ENCODE measurements at regions not wholly inside any gene's neighbourhood (a gene's known extent, or its start where the extent isn't known, plus 50 kb on each side); places are given as distances from the start of the nearest gene placed in this dataset.

DNA sequence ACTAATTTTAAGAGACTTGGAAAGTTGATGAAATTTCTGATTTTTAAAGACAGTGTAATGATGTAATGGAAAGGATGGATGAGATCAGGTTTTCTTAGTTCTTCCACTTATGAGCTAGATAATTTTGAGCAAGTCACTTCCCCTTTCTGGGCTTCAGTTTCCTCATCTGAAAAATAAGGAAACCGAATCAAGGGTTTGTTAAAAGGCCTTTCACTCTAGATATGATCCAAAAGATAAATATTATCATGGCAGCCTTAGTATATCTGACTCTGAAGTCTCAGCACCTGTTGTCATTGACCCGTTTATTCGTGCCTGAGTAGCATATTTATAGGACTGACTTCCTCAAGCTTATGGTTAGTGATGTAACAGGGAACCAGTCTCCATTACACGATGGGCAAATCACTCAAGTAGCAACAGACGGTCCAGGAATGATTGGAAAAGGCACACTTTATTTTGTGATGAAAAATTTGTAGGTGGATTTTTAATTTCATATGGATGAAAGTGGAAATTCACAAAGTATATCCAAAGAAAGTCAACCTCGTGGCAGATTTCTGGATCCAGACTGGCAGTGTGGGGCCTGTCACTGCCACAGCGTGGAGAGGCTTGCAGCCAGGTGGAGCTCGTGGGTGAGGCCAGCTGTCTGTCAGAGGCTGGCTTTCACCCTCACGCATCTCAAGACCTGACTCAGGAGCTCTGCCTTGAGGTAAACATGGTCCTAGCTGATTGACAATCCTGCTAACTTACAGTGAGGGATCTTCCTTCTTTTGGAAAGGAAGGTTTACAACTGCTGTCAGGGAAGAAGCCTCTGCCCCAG, 137.9 kb upstream of the CXCR4 start:
- peak; percentile 20 for DNase-seq

DNA sequence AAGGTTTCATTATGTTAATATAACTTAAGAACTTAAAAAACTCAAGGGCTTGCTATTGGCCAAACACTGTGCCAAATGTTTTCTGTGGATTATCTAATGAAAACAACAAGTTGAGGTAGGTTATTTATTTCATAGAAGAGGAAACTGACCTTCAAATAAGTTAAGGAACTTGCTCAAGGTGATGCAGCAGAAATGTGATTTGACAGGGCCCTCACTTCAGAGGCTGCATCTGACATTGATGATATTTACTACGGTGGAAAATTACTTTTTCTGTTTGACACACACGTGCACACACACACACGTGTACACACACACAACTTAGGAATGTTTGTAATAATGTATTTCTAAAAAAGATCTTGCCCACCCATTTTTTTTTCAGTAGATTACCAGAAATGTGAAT, 137.2 kb upstream of the CXCR4 start:
- DNase-seq, result no peak

DNA sequence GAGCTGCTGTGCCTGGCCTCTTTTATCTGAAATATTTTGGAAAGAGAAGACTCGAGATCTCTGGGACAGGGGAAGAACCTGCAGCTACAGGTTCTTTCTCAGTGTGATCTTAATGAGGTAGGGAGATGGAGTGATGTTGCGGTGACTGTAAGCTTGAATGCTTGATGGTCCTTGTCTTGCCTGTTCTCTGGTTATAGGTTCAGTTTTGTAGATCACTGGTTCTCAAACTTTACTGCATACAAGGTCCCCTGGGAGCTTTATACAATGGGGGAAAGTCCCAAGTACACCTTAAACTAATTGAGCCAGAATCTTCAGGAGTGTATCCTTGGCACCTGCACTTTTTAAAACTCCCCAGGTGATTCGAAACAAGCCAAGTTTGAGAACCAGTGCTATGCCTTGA, 136.7 kb upstream of the CXCR4 start:
- no peak for DNase-seq

DNA sequence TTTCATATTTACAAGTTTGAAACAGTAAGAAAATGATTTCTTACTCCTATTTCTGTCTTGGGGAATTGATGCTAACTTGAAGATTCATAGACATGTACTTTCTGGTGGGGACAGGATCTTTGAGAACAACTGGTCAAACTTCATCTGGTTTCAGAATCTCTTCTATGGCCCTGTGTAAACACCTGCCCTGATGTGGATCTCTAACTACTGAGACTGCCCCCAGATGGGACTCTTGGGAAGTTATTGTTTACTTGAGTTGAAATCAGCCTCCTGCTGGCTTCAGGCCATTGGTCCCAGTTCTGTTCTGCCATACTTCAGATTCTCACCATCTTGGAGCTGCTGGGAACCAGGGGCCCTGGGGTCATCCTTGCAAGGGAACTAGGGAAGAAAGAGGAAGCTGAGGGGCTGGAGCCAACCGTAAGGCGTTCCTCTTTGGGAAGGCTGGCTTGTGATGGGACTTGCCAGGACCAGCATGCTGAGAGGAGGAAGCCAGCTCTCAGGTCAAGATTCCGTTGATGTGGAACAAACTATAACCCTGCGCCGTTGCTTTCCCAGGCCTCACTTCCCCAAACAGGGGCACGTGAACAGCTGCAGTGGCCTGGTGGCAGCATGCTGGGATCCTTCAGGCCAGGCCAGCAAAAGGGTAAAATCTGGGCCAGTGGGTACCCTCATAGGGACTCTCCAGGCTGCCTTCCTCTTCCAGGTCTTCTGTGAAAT, 135.5 kb upstream of the CXCR4 start:
- DNase-seq, result no peak

DNA sequence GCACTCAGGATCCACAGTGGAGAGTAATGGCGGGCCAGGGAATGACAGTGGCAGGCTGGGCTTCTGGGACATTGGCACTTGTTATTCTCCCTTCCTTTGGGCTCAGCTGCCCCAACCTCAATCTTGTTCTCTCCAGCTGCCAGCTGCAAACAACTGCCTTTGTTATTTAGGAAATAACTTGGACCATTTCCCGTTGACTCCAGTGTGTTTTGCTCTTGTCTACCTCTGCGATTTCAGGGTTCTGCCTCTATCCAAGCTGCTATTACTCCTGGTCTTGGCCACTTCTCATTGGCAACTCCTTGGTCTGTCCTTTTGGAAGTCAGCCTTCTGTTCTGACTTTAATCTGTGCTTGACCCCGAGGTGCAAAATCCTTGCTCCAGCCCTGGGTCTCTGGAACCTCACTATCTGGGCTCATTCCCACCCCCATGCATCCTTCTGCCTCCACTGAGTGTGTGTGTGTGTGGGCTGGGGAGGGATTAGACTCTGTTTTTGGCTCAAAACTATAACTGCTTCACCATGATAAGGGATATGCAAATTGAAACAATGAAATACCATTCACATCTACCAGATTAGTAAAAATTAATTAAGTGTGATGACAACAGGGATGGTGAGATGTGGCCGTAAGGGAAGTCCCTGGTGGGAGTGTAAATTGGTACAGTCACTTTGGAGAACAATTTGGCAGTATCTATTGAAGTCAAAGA, 134.1 kb upstream of the CXCR4 start:
- no peak for DNase-seq

DNA sequence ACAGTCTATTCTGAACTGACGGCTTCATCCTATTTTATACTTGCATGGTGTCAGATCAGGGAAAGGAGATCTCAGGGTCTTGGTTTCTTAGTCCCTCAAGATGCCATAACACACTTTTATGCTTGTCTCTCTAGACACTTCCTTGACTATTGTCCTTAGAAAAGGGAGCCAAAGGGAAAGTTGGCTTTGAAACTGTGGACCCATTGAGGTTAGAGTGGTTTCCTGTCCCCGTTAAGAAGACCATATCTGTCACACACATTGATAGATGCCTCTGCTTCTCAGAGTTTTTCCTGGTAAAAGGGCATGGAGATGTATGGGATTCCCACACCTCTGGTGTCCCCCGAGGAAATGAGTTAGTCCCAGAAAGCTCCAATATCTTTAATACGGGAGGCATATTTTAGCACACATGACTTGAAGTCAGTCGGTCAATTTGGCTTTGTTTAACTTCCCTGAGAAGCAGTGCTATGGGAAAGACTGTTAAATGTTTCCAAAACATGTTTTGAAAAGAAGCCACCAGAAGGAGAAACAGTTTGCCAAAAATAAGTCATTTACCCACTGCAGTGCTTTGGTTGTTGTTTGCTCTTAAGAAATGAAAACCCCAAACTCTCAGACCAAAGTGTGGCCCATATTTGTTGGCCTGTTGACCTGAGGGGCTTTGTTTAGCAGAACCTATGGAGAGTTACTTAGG, 133.4 kb upstream of the CXCR4 start:
- DNase-seq, result no peak

DNA sequence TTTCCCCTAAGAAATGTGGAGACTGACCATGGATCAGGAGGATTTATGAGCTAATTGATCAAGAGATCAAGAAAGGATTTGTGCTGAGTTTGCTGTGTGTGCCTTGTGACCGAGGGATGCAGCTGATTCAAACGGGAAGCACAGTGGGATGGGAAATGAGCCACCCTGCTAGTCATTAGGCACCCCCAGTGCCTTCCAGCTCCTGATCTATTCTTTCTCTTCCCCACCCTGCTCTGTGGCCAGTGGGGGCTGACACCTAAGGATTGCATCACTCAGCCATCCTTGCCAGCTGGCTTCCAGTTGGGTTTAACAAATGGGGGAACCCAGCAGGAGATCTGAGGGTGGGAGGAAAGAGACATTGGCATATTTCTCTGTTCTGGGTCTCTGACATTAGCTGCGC, 132.2 kb upstream of the CXCR4 start:
- no peak for DNase-seq

DNA sequence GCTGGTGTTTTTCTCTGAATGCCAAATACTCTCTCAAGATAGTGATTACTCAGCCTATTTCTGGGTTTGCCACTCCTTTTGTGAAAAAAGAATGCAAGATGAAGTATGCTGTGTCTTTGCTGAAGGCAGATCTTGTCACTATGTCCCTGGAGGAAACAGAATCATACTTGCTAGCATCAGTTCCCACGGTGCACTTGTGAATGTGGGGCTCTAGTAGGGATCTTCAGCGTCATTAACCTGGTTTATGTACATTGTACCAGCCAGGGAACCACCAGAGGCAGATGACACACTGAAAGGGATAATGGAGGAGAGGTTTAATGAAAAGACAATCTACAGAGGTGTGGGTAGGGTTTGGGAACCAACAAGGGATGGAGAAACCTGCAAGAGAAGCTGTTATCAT, 131.0 kb upstream of the CXCR4 start:
- DNase-seq, result no peak

DNA sequence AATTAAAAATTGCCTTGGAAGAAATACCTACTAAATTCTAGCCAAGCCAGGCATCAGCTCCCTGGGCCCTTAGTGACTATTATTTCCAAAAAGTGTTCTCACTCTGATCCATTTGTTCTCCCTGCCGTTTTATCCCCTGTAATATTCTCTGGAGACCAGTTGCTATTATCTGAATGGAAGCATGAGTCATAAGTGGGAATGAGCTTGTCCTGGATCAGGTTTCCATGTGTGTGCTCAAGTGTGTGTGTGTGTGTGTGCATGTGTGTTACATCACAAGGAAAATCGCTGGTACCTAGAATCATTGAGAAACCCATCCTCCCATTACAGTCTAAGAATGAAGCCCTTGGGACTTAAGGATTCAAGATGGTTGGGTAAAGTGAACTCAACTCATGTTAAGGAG, 130.3 kb upstream of the CXCR4 start:
- DNase-seq, result no peak

DNA sequence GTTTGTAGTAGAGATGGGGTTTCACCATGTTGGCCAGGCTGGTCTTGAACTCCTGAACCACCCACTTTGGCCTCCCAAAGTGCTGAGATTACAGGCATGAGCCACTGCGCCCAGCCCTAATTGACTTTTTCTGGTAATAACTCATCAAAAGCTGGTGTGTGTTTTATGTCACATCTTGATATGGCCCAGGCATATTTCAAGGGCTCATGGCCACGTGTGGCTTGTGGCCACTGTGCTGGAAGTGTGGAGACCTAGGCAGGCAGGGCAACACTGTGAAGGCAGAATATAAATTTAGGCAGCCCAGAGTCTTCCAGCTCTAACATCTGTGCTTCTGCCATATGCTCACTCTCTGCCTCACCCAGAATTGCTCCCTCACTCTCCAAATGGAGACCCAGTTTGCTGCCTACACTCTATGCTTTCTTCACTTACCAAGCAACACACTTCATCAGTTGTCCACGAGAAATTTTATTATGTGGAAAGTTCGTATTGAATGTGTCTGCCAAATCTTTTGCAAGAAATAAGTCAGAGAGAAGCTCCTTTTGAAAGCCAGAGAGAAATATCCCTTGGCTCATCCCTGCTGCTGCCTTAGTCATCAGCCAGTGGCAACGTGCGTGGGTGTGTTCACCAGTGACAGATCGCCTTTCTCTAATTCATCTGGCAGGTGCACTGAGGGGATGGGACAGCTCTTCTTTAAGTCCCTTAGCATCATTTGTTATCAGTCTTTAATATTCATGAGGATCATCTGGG, 129.4 kb upstream of the CXCR4 start:
- no peak for DNase-seq

DNA sequence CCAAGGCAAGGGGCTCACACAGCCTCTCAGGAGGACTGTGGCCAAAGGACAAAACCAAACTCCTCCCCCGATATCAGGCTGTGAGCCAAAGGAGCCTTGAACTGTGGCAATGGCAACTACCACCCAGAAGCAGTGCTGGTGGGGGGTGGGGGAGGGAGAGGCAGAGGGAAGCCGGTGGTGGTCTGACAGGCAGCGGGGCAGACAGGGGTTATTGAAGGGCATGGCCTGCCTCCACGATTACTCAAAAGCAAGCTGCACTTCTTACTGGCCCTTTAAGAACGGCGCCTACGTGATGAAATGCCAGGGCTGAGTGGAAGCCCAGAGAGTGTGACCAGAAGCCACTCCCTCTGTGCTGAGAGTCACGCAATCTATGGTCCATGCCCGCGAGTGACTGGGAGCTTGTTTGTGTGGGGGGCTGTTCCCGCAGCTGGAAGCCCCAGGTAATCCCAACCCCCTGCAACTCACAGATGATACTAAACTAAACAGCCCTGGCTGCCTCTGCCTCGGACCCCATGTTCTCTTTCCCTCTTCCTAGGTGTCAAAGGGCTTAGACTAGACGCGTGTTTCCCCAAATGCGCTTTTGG, 128.2 kb upstream of the CXCR4 start:
- no peak for DNase-seq

DNA sequence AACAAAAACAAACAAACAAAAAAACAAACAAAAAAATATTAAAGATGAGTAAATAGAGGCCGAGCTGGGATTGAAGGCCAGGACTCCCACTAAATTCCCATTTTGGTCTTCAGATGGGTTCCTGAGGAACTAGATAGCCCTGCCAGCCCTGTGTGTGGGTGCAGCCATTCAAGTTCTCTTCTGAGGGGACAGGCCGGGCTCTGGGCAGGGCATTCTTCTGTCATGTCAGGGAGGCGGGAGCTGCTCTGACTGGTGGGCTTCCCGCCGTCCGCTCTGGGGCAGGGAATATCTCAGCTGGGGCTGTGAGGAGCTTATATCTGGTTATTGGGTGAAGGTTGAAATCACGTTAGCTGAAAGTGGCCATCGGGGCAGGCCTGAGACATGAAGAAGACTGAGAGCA, 127.3 kb upstream of the CXCR4 start:
- no peak for DNase-seq

DNA sequence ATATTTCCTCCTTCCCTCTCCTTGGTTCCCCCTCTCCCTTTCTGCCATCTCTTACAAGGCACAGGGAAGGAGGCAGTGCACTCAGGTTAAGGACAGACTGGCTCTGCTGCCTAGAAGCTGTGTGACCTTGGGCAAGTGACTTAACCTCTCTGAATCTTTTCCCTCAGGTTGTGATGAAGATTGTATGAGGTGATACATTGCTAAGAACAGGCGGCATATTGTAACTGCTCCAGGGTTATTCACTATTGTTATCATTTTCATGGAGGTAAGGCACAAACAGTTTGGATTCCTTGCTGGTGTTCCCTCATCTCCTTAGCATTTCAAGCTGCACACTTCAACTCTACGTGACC, 126.6 kb upstream of the CXCR4 start:
- DNase-seq, result no peak

DNA sequence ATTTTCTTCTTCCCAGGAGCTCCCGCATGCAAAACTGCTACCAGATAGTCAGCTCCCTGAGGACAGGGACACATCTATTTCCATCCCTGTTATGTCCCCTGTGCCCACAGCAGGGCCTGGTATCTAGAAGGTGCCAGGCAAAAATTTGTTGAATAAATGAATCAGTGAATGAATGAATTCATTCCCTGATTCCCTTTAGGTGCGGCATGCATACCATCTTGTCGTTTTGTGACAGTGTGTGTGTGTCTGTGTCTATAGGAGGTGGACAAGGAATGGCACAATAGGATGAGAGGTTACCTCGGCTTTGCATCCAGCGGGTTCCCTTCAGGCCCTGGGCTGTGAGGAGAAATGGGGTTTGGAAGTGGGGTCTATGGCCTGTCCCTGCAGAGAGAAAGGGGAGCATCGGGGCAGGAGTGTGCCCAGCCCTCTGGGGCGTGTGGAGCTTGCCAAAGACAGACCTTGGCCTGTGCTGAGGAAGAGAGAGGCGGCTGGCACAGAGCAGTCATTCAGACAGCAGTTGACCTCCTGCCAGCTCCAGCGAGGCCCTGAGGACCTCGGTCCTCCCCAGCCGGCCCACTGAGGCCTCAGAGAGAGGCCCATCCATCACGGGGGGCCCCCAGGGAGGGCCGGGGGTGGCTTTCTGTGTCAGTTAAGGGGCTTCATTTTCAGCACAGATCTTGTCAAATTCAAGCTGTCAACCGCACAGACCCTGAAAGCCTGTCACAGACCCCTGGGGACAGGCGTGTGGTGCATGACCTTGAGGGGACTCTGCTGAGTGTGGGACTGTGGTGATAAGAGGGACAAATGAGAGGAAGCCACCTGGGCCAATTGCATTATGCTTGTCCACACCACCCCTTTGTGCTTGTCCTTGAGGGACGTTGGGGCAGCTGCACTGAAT, 125.9 kb upstream of the CXCR4 start:
- no peak for DNase-seq

DNA sequence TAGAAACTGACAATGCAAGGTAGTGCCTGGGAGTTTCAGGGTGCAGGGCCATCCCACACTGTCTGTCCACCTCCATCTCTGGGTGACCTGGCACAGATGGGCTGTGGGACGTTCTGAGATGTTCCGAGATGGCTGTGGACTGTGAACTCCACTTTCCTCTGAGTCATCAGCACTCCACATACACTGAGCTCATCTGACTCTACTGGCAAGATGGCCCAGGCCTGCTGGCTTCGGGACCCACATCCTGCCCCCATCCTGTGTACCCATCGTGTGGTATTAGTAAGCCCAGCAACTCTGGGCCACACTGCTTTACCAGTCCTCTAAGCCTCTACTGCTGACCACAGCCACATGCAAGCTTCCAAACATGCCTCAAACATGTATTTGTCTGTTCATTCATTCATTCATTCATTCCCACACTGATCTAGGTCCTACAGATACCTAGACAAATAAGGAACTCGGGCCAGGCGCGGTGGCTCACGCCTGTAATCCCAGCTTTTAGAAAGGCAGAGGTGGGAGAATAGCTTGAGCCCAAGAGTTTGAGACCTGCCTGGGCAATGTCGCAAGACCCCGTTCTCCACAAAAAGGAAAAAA, 124.8 kb upstream of the CXCR4 start:
- peak; percentile 25 for DNase-seq

DNA sequence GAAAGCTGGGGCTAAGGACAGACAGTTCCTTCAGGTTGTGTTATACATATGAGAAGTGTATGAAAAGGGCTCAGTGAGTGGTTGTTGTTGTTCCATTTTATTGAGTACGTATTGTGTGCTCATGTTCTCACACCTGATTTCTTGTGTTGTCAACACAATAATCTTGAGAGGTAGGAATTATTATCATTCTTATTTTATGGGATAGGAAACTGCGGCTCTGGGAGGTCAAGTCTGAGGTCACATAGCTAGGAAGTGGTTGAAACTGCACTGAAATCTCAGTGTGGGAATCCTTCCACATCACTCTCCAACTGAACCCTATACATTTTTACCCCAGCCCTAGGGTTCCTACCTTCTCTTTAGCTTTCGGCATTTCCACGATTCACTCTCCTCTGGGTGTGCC, 124.2 kb upstream of the CXCR4 start:
- no peak for DNase-seq

DNA sequence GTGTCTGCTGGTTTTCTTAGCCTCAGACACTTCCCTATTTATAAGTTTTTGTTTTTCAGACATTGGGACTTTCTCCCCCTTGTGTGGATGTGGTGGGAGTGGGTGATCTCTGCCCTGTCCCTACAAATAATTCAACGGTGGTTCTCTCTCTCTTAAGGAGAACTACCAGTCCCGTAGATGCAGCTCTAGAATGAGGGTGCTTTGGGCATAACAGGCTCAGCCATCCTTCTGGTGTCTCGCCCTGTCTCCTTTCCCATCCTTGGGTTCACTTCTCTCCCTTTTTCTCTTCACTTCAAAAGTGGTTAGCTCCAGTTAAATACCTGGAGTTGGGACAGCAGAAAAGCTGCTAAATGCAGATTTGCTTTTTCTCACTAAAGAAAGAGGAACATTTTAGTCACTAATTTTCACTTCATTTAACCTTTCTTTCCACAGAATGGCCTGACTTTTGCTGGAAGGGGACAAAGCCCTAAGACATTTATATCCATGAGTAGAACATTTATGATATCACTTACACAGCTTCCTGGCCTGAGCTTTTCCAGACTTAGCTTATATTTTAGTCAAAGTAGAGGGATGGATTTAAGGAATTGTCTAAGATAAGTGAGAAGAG, 121.2 kb upstream of the CXCR4 start:
- DNase-seq, result peak; percentile 23

DNA sequence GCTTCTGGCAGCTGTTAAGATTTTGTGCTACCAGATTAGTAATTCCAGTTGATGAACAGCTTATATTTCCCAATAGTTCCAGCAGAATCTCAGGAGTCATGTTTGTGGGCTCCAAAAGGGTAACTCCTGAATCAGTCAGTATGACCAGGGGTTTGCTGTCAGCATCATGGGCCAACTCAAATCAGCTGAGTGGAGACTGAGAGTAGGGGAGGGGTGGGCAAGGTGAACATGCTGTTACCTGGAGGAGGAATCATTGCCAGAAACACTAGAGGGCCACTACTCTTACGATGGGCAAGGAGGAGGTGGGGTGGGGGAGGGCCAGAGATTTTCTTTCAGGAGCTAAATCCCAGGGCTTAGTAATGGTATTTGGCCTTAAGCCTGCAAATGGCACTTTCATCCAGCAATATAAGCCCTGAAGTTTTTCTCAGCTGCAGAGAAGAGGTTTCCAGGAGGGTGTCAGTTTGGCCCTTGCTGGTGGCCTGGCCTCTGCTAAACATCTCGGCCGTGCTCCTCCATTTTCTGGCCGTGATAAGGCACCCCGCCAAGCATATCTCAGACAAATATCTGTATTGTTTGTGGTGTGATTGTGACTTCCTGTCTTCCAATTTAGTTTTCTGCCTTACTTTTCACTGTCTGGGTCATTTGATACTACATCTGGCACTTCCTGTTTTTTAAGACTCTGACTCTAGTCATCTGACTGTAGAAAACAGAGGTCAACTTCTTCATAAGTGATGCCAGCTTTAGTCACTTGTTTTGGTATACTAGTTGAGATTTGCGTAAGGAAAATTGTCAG, 120.5 kb upstream of the CXCR4 start:
- peak; percentile 45 for DNase-seq

DNA sequence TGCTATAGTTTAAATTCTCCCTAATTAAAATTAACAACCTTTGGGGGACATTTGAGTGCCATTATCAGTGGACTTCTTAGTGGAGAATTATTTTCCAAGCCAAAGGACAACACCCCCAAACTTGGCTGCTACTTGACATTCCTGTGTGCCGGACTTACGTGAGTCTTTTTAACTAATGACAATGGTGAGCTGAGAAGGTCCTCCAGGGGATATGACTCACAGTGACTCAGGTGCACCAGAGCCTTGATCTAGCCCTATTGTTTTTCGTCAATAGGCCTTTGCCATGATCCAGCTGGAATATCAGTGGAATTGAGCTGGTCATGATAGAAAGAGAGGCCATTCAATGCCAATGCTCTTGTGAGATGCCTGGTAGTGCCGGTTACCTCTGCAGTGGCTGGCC, 118.1 kb upstream of the CXCR4 start:
- no peak for DNase-seq

DNA sequence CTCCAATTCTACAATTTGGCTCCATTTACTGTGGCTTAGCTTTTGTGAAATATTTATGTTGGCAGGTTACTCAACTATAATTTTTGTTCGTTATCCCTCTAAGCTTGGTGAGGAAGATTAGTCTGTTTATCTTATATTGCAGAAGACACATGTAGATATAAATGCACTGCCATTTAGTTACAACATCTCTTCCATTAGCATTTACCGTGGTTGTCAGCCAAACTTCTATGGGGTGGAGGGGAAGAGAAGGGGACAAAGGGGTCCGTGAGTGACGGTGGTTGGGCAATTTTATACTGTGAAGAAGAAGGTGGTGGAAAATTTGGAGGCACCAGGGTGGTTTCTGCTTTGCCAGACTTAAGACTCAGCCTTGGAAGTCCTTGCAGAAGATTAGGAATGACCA, 117.6 kb upstream of the CXCR4 start:
- no peak for DNase-seq

Measured in activated CD4-positive, alpha-beta T cell treated with anti-CD3 and anti-CD28 coated beads, Interleukin-2, amount 50 U/mL, for 1 hour (primary cell).